ENCODE measurements at regions not wholly inside any gene's neighbourhood (a gene's known extent, or its start where the extent isn't known, plus 50 kb on each side); places are given as distances from the start of the nearest gene placed in this dataset.

GRCh38 chr22:16658068-16658467, 65.5 kb upstream of the CCT8L2 start:
- no peak for TF ChIP-seq CTCF (IDR thresholded peaks at IDR 0.05)
- TF ChIP-seq POLR2AphosphoS5 (IDR thresholded peaks at IDR 0.05; ENCODE audit: low read depth, low read length), result no peak
- TF ChIP-seq REST (IDR thresholded peaks at IDR 0.05; ENCODE audit: insufficient read depth in 1 of 2, low read depth in 2 of 2, low read length in 1 of 2), result no peak
- TF ChIP-seq SIN3A (IDR thresholded peaks at IDR 0.05; ENCODE audit: borderline replicate concordance, insufficient read depth, low read depth, low read length), result no peak
- TF ChIP-seq TCF7L2 (IDR thresholded peaks at IDR 0.05; ENCODE audit: low read depth, low read length), result no peak

All from Panc1 (cell line).